A549 (cell line): ENCODE measurements at regions not wholly inside any gene's neighbourhood (a gene's known extent, or its start where the extent isn't known, plus 50 kb on each side); places are given as distances from the start of the nearest gene placed in this dataset.

ENCODE experiments used
- CBX2 ChIP-seq: fragments of 200-600 bp; sonication (generic); IDR thresholded peaks from 2 replicates; pipeline ENCODE4 v1.6.1; 2016; ENCODE audit warnings: low read depth, mild to moderate bottlenecking, borderline replicate concordance
- CTCF ChIP-seq: fragments of >200 bp; sonication (Bioruptor Twin); formaldehyde crosslinking; IDR thresholded peaks from 3 replicates; pipeline ENCODE4 v1.5.1; 2016
- EHMT2 ChIP-seq: fragments of 200-600 bp; sonication (generic); IDR thresholded peaks from 2 replicates; pipeline ENCODE4 v1.6.1; 2016; ENCODE audit warnings: antibody characterized with exemption, low read depth, mild to moderate bottlenecking, moderate library complexity
- HDAC2 ChIP-seq: fragments of 200-600 bp; sonication (generic); IDR thresholded peaks from 2 replicates; pipeline ENCODE4 v1.6.1; 2016
- KDM1A ChIP-seq: fragments of 200-600 bp; sonication (generic); IDR thresholded peaks from 2 replicates; pipeline ENCODE4 v1.6.1; 2016; ENCODE audit warnings: low read depth, mild to moderate bottlenecking
- MAZ ChIP-seq: fragments of 150-350 bp; IDR thresholded peaks from 2 replicates; pipeline ENCODE4 v1.6.1; 2014; ENCODE audit warnings: antibody characterized with exemption, low read depth, low read length, borderline replicate concordance
- NR3C1 ChIP-seq: fragments of >200 bp; sonication (Bioruptor Twin); formaldehyde crosslinking; IDR thresholded peaks from 3 replicates; pipeline ENCODE4 v1.6.1; 2017
- POLR2A ChIP-seq: IDR thresholded peaks from 2 replicates; pipeline ENCODE4 v1.6.1; 2012; ENCODE audit warnings: mild to moderate bottlenecking, low read length
- RAD21 ChIP-seq, 2 experiments: fragments of >200 bp in 1 of 2; sonication (Bioruptor Twin) in 1 of 2; formaldehyde crosslinking in 1 of 2; IDR thresholded peaks in 1 of 2; conservative IDR thresholded peaks in 1 of 2; 2 replicates in 1 of 2; 3 replicates in 1 of 2; pipeline ENCODE4 v1.6.1; 2012 to 2018; ENCODE audit warnings: inconsistent platforms in 1 of 2
- SREBF2 ChIP-seq: fragments of 450-650 bp; IDR thresholded peaks from 2 replicates; pipeline ENCODE4 v1.6.1; 2014; ENCODE audit warnings: mild to moderate bottlenecking, moderate library complexity
- TF ChIP-seq, protein P1 (sequence below): fragments of 250-450 bp; sonication (Bioruptor Pico); IDR thresholded peaks from 2 replicates; pipeline ENCODE4 v1.5.0; 2021; ENCODE audit warnings: mild to moderate bottlenecking, moderate library complexity, borderline replicate concordance

DNA sequence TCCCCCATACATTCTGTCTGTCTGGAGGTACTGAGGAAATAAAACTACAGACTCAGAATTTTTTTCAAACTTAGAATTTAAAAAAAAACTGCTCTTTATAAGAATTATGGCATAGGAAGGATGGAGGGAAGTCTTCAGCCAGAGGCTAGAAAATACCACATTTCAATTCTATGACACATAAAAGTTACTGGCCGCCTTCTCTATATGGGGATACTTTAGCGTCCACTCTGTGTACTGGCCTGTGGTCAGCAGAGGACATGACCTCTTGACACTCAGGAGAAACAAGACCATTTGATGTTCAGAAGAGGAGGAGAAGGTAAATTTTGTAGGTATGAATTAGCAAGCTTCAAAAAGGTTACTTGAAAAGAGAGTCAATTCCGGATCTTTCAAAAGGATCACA, 417.4 kb downstream of the MFSD1 start:
- no peak for TF ChIP-seq POLR2A
- TF ChIP-seq CTCF, result no peak
- no peak for TF ChIP-seq CBX2
- no peak for TF ChIP-seq RAD21 (conservative IDR thresholded peaks at IDR 0.05 in 1 of 2, IDR thresholded peaks at IDR 0.05 in 1 of 2)
- no peak for TF ChIP-seq KDM1A
- no peak for TF ChIP-seq NR3C1
- TF ChIP-seq SREBF2, result no peak
- TF ChIP-seq HDAC2, result no peak
- no peak for TF ChIP-seq MAZ
- TF ChIP-seq EHMT2, result no peak
- TF ChIP-seq, protein P1, sequence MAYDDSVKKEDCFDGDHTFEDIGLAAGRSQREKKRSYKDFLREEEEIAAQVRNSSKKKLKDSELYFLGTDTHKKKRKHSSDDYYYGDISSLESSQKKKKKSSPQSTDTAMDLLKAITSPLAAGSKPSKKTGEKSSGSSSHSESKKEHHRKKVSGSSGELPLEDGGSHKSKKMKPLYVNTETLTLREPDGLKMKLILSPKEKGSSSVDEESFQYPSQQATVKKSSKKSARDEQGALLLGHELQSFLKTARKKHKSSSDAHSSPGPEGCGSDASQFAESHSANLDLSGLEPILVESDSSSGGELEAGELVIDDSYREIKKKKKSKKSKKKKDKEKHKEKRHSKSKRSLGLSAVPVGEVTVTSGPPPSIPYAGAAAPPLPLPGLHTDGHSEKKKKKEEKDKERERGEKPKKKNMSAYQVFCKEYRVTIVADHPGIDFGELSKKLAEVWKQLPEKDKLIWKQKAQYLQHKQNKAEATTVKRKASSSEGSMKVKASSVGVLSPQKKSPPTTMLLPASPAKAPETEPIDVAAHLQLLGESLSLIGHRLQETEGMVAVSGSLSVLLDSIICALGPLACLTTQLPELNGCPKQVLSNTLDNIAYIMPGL (CRISPR knock-in tag), result no peak
